ENCODE measurements at regions not wholly inside any gene's neighbourhood (a gene's known extent, or its start where the extent isn't known, plus 50 kb on each side); places are given as distances from the start of the nearest gene placed in this dataset.

DNA sequence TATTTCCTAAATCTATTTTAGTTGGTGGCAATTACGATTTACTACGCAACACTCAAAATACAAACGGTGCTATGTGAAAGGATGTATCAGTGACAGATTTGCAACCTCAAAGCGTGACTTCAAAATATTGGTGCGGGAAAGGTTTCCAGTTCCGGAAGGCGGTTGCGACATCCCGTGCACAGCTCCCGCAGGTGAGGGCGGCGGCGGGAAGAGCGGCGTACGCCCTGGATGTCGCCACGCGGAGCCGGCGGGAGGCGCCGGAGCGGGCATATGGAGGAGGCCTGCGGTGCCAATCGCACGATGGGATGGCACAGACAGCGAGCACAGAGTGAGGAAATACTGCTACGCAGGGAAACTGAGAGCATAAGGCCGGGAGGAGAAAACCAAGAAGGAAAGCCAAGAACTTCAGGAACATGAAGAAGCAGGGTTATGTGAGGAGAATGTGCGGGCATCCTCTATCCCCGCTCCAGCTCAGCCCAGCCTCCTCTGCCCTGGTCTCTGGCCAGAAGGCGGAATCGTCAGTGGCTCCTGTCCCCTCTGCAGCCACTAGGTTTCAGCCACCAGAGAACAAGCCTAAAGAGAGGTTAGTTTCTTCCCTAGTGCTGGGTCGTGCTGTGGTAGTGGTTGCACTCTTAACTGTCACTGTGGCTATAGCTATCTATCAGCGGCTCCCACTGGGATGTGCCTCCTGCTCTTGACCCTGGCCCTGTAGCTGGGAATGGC lies 378.1 kb upstream of the TLE4 start:
- H3K36me3 ChIP-seq (ENCODE audit: control insufficient read depth in 2 of 2, extremely low read depth in 1 of 2, insufficient read depth in 2 of 2, low read length in 2 of 2), result no peaks in the 10 kb centered on the region
- no peaks in the 10 kb centered on the region for H3K27me3 ChIP-seq (ENCODE audit: control insufficient read depth in 2 of 2, insufficient read depth in 2 of 2, low read length in 2 of 2)
- DNase-seq (ENCODE audit: low read depth, low spot score) (no peak), FAIRE-seq (no peak)
- CTCF ChIA-PET, result no interaction called here
- H3K4me3 ChIP-seq (replicated peaks in 1 of 3; ENCODE audit: insufficient read depth in 1 of 3, low read depth in 1 of 3, low read length in 3 of 3), result no peak overlapping the region
- no TSS peak for BruUV-seq (replicated peaks)
- no peak overlapping the region for H3K9ac ChIP-seq (replicated peaks; ENCODE audit: extremely low read depth, insufficient read depth, low read length)
- H4K20me1 ChIP-seq (replicated peaks; ENCODE audit: control insufficient read depth, extremely low read depth, insufficient read depth, low read length), result no peaks in the 10 kb centered on the region
- H3K27ac ChIP-seq (ENCODE audit: insufficient read depth, low read depth, low read length), result no peak overlapping the region
- no peaks in the 10 kb centered on the region for H3K9me3 ChIP-seq (replicated peaks; ENCODE audit: control insufficient read depth, insufficient read depth, low read length)
- POLR2A ChIA-PET, result no interaction called here
- intact Hi-C loops (cut with micrococcal nuclease) (no loop called here), dilution Hi-C loops (cut with MboI; ENCODE audit: extremely low pct_ligation_motif_present, low sequenced_read_pairs) (no loop called here)
- H3K79me2 ChIP-seq (ENCODE audit: control insufficient read depth, insufficient read depth, low read length), result no peaks in the 10 kb centered on the region
- no peak overlapping the region for H2AFZ ChIP-seq (ENCODE audit: low read depth, low read length)
- H3K9me1 ChIP-seq (replicated peaks; ENCODE audit: control insufficient read depth, extremely low read depth, insufficient read depth, low read length), result no peaks in the 10 kb centered on the region
- H3K4me2 ChIP-seq (ENCODE audit: insufficient read depth, low read length), result no peak overlapping the region
- H3K4me1 ChIP-seq (ENCODE audit: control insufficient read depth, extremely low read depth, insufficient read depth, low read length), result no peaks in the 10 kb centered on the region
- TF ChIP-seq JUN (IDR thresholded peaks at IDR 0.05; ENCODE audit: borderline replicate concordance, insufficient read depth, insufficient read length, low read depth) (no peak), GATA2 (IDR thresholded peaks at IDR 0.05; ENCODE audit: insufficient read depth, insufficient read length, low read depth, low read length) (no peak)

DNA sequence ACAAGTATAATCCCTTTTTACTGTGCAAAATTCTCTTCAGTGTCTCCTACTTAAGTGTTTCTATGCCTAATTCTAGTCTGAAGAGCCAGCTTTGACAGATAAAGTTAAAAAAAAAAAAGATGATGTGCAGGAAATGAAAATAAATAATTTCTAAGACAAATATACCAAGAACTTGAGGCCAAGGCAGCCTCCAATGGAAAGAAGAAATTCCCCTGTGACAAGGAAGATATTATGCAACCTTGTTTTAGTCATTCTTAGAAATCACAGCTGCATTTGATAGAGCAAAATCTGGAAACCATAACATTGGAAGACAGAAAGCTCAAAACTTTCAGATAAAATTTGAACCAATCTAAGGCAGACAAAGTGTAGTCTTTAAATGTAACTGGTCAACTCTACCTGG lies 375.9 kb upstream of the TLE4 start:
- no peak for FAIRE-seq
- dilution Hi-C loops (cut with MboI; ENCODE audit: extremely low pct_ligation_motif_present, low sequenced_read_pairs) (no loop called here), intact Hi-C loops (cut with micrococcal nuclease) (no loop called here)
- Histone ChIP-seq H3K36me3 (ENCODE audit: control insufficient read depth in 2 of 2, extremely low read depth in 1 of 2, insufficient read depth in 2 of 2, low read length in 2 of 2) (no peaks in the 10 kb centered on the region), H3K79me2 (ENCODE audit: control insufficient read depth, insufficient read depth, low read length) (no peaks in the 10 kb centered on the region), H3K4me2 (ENCODE audit: insufficient read depth, low read length) (no peak overlapping the region), H3K9ac (replicated peaks; ENCODE audit: extremely low read depth, insufficient read depth, low read length) (no peak overlapping the region), H4K20me1 (replicated peaks; ENCODE audit: control insufficient read depth, extremely low read depth, insufficient read depth, low read length) (no peaks in the 10 kb centered on the region), H3K4me3 (replicated peaks in 1 of 3; ENCODE audit: insufficient read depth in 1 of 3, low read depth in 1 of 3, low read length in 3 of 3) (no peak overlapping the region), H3K27me3 (ENCODE audit: control insufficient read depth in 2 of 2, insufficient read depth in 2 of 2, low read length in 2 of 2) (peaks cover 0 to 4% of the 10 kb centered on the region in 2 experiments), H3K9me1 (replicated peaks; ENCODE audit: control insufficient read depth, extremely low read depth, insufficient read depth, low read length) (no peaks in the 10 kb centered on the region), H2AFZ (ENCODE audit: low read depth, low read length) (no peak overlapping the region), H3K27ac (ENCODE audit: insufficient read depth, low read depth, low read length) (no peak overlapping the region), H3K9me3 (replicated peaks; ENCODE audit: control insufficient read depth, insufficient read depth, low read length) (no peaks in the 10 kb centered on the region), H3K4me1 (ENCODE audit: control insufficient read depth, extremely low read depth, insufficient read depth, low read length) (no peaks in the 10 kb centered on the region)
- CTCF ChIA-PET, result interaction anchor here (0.7 to 1.6 kb wide), 2 partner anchors 8 to 688 kb away, joined by 3 read pairs; no protein-coding TSS in a partner anchor
- POLR2A ChIA-PET, result no interaction called here
- BruUV-seq (replicated peaks), result no TSS peak
- TF ChIP-seq FOS (IDR thresholded peaks at IDR 0.05; ENCODE audit: borderline replicate concordance, insufficient read depth, low read length) (no peak), JUN (IDR thresholded peaks at IDR 0.05; ENCODE audit: borderline replicate concordance, insufficient read depth, insufficient read length, low read depth) (no peak), GATA2 (IDR thresholded peaks at IDR 0.05; ENCODE audit: insufficient read depth, insufficient read length, low read depth, low read length) (no peak), MYC (IDR thresholded peaks at IDR 0.05; ENCODE audit: low read depth, low read length) (no peak), POLR2A (IDR thresholded peaks at IDR 0.05; ENCODE audit: low read depth, low read length) (no peak), EZH2 (IDR thresholded peaks at IDR 0.05; ENCODE audit: borderline replicate concordance, low read depth, low read length, severe bottlenecking) (no peak), POLR2AphosphoS5 (IDR thresholded peaks at IDR 0.05; ENCODE audit: insufficient read depth, low read depth, low read length) (no peak)
- TF ChIP-seq, protein P1, sequence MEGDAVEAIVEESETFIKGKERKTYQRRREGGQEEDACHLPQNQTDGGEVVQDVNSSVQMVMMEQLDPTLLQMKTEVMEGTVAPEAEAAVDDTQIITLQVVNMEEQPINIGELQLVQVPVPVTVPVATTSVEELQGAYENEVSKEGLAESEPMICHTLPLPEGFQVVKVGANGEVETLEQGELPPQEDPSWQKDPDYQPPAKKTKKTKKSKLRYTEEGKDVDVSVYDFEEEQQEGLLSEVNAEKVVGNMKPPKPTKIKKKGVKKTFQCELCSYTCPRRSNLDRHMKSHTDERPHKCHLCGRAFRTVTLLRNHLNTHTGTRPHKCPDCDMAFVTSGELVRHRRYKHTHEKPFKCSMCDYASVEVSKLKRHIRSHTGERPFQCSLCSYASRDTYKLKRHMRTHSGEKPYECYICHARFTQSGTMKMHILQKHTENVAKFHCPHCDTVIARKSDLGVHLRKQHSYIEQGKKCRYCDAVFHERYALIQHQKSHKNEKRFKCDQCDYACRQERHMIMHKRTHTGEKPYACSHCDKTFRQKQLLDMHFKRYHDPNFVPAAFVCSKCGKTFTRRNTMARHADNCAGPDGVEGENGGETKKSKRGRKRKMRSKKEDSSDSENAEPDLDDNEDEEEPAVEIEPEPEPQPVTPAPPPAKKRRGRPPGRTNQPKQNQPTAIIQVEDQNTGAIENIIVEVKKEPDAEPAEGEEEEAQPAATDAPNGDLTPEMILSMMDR (IDR thresholded peaks at IDR 0.05; ENCODE audit: extremely low read depth in 1 of 2, insufficient read depth in 1 of 2, low read depth in 1 of 2, low read length in 2 of 2), result no peak
- TF ChIP-seq, protein P2, sequence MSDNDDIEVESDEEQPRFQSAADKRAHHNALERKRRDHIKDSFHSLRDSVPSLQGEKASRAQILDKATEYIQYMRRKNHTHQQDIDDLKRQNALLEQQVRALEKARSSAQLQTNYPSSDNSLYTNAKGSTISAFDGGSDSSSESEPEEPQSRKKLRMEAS (IDR thresholded peaks at IDR 0.05; ENCODE audit: insufficient read depth, insufficient read length), result no peak
- DNase-seq (ENCODE audit: low read depth, low spot score), result no peak
